ENCODE measurements at regions not wholly inside any gene's neighbourhood (a gene's known extent, or its start where the extent isn't known, plus 50 kb on each side); places are given as distances from the start of the nearest gene placed in this dataset.

DNA sequence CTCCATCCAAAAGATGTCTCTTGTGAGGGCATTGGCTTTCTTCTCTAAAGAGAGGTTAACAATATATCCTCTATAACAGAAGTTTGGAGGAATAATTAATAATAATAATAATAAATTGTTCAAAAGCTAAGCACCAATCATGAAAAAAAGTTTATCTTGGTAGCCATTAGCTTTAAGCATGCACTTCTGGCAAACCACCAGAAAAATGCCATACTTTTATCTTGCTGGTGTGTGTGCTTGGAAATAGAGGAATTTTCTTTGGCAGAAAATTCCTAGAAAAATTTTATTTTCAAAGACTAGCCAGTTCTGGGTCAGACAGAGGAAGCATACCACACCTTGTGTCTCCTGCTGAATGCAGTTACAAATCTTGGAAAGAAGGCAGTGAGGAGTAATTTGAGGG lies 52.5 kb upstream of the NPY start:
- TF ChIP-seq CTCF (IDR thresholded peaks at IDR 0.05) (no peak), POLR2A (IDR thresholded peaks at IDR 0.05) (no peak)
